ENCODE measurements at regions not wholly inside any gene's neighbourhood (a gene's known extent, or its start where the extent isn't known, plus 50 kb on each side); places are given as distances from the start of the nearest gene placed in this dataset.
"Not testable (repeated sequence)": the region's sequence is repeated elsewhere in the genome, so short reads cannot be mapped to it uniquely, and the experiment has no call there.

- peak; percentile 27 to 76 for DNase-seq
Measured at GRCh38 chr1:56097713-56098112, 481.6 kb downstream of the PLPP3 start.

- peak; percentile 27 to 84 for DNase-seq
Measured at GRCh38 chr1:56095696-56096665, 483.4 kb downstream of the PLPP3 start.

- DNase-seq = peak in 1 of 2 experiments; percentile 15
Measured at GRCh38 chr1:56094168-56094567, 485.2 kb downstream of the PLPP3 start.

- no peak for DNase-seq
Measured at GRCh38 chr1:56092684-56093570, 486.4 kb downstream of the PLPP3 start.

- not testable (repeated sequence) for DNase-seq
Measured at GRCh38 chr1:56089826-56090225, 489.5 kb downstream of the PLPP3 start.

- no peak for DNase-seq
Measured at GRCh38 chr1:56084246-56084645, 495.1 kb downstream of the PLPP3 start.

GRCh38 chr1:56081736-56082135 is 497.6 kb downstream of the PLPP3 start:
- no peak for DNase-seq

GRCh38 chr1:56081173-56081572 is 498.2 kb downstream of the PLPP3 start:
- no peak for DNase-seq

GRCh38 chr1:56080123-56080522 is 499.2 kb downstream of the PLPP3 start:
- no peak for DNase-seq

- no peak for DNase-seq
Measured at GRCh38 chr1:56079391-56079790, 500.0 kb downstream of the PLPP3 start.

- DNase-seq = peak in 1 of 2 experiments; percentile 13
Measured at GRCh38 chr1:56077206-56077605, 502.2 kb downstream of the PLPP3 start.

GRCh38 chr1:56074007-56074651 is 505.2 kb downstream of the PLPP3 start:
- DNase-seq = peak; percentile 79 to 97

- no peak for DNase-seq
Measured at GRCh38 chr1:56073614-56074006, 505.8 kb downstream of the PLPP3 start.

GRCh38 chr1:56073206-56073605 is 506.2 kb downstream of the PLPP3 start:
- DNase-seq = no peak

GRCh38 chr1:56072310-56072709 is 507.1 kb downstream of the PLPP3 start:
- DNase-seq = no peak

GRCh38 chr1:56071351-56071750 is 508.0 kb downstream of the PLPP3 start:
- no peak for DNase-seq

GRCh38 chr1:56070601-56071000 is 508.8 kb downstream of the PLPP3 start:
- peak in 1 of 2 experiments; percentile 47 for DNase-seq

GRCh38 chr1:56069824-56070223 is 509.5 kb downstream of the PLPP3 start:
- no peak for DNase-seq

GRCh38 chr1:56068908-56069307 is 510.5 kb downstream of the PLPP3 start:
- DNase-seq = no peak

GRCh38 chr1:56068210-56068609 is 511.2 kb downstream of the PLPP3 start:
- no peak for DNase-seq

GRCh38 chr1:56065729-56066128 is 513.6 kb downstream of the PLPP3 start:
- no peak for DNase-seq

- no peak for DNase-seq
Measured at GRCh38 chr1:56064705-56065104, 514.7 kb downstream of the PLPP3 start.

- peak in 1 of 2 experiments; percentile 12 for DNase-seq
Measured at GRCh38 chr1:56063461-56063860, 515.9 kb downstream of the PLPP3 start.
